DND-41 (cell line): ENCODE measurements at regions not wholly inside any gene's neighbourhood (a gene's known extent, or its start where the extent isn't known, plus 50 kb on each side); places are given as distances from the start of the nearest gene placed in this dataset.

ENCODE experiments used
- CTCF ChIP-seq: IDR thresholded peaks from 2 replicates; pipeline ENCODE4 v1.5.1; 2012; ENCODE audit warnings: borderline replicate concordance, low read length, moderate library complexity, mild to moderate bottlenecking; ENCODE audit not compliant: poor library complexity, severe bottlenecking; ENCODE audit errors: extremely low read depth
- EZH2 ChIP-seq: IDR thresholded peaks from 3 replicates; pipeline ENCODE4 v1.6.1; 2012; ENCODE audit warnings: borderline replicate concordance, low read depth, mild to moderate bottlenecking, moderate library complexity, low read length, inconsistent platforms; ENCODE audit not compliant: severe bottlenecking

DNA sequence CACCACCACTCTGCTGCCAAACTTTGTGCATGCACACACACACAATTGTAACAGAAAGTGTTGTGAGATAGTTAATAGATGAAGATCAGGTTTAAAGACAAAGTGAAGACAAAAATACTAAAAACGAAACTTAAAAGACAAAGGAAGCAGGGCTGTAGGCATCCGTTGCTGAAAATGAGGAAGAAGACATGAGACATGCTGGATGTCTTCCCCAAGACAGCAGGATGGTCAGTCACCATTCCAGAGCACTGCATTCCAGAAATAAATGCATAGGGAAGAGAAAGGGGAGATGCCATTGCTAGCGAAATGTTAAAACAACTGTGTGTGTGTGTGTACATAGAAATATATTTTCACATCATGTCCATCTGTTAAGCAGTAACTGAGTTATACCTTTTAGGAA, 520.1 kb downstream of the SUCLA2 start:
- TF ChIP-seq CTCF (no peak), EZH2 (no peak)
